HT1080 (cell line): ENCODE measurements at regions not wholly inside any gene's neighbourhood (a gene's known extent, or its start where the extent isn't known, plus 50 kb on each side); places are given as distances from the start of the nearest gene placed in this dataset.
"Not testable (repeated sequence)": the region's sequence is repeated elsewhere in the genome, so short reads cannot be mapped to it uniquely, and the experiment has no call there.

Experiments used
- DNase-seq: peaks from one replicate; pipeline ENCODE4 v3.0.0-alpha.2; 2015; ENCODE audit warnings: low read depth

DNA sequence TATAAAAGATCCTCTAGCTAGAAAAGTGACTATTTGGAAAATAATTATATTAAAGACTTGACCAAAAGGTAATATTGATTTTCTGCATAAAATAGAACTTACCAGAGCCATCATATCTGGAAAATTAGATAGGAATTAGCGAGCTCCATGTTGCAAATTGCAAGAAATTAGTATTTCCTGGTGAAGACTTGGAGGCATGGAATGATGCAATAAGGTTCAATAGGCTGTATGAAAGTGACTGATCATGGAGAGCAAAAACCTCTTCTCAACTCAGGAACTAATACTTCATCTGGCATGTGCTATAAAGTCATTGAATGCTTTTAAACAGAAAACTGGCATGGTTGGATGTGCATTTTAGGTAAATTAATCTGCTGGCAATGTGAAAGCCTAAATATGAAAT lies 66.3 kb upstream of the UFM1 start:
- DNase-seq = no peak

DNA sequence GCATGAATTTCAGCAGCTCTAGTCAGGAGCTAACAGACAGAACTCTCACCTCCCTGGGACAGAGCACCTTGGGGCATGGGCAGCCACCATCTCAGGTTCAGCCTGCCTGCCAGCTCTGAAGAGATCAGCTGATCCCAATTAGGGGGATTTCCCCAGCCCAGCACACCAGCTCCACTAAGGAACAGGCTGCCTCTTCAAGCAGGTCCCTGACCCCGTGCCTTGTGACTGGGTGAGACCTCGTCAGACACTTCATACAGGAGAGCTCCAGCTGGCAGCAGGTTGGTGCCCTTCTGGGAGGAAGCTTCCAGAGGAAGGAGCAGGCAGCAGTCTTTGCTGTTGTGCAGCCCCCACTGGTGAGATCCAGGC lies 84.5 kb upstream of the UFM1 start:
- DNase-seq = no peak

DNA sequence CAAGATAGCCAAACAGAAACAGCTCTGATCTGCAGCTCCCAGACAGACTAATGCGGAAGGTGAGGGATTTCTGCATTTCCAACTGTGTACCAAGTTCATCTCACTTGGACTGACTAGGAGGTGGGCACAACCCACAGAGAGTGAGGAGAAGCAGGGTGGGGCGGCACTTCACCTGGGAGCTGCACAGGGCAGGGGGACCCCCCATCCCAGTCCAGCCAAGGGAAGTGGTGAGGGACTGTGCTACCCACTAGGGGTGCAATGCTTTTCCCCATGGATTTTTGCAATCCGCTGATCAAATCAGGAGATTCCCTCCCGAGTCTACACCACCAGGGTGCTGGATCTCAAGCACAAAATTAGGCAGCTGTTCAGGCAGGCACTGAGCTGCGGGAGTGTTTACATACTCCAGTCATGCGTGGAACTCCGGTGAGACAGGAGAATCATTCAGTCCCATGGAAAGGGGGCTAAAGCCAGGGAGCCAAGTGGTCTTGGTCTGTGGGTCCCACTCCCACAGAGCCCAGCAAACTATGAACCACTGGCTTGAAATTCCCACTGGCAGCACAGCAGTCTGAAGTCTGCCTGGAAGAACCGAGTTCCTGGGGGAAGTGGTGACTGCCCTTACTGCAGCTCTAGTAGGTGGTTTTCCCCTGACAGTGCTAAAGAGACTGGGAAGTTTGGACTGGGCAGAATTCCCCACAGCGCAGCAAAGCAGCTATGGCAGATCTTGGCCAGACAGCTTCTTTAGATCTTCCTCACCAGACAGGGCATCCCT lies 85.1 kb upstream of the UFM1 start:
- DNase-seq = no peak

DNA sequence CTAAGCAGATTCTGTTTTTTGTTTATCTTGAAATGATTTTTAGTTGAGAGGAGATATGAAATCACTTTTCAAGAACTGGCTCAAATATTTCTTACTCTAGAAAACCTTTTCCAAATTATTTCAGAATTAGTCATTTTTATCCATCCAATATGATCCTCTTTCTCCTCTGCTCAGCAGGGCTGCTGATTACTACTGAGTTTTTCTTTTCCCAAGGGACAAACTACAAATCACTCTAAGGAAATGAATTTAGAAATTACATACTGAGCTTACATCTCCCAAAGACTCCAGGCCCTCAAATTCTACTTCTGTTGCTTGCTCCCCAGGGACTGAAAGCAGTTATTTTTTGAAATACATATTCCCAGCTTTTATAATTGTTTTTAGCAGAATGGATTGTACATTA lies 87.4 kb upstream of the UFM1 start:
- DNase-seq = no peak

DNA sequence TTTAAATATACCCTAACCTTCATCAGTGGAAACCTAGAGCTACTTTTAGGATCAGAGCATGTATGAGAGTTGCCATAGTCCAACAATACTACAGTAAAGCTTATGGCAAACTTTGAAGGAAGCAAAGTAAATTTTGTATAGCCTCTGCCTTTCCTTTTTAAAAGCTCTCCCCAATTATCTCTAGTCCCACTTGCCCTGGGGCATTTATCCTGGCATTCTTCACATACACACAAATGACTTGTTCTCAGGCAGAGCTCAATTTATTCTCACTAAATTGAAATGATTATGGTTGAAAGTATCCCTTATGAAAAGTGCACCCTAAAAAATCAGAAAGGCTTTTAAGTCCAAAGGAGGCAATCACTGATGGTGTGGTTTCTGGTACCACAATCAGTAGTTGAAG lies 94.1 kb upstream of the UFM1 start:
- DNase-seq = no peak

DNA sequence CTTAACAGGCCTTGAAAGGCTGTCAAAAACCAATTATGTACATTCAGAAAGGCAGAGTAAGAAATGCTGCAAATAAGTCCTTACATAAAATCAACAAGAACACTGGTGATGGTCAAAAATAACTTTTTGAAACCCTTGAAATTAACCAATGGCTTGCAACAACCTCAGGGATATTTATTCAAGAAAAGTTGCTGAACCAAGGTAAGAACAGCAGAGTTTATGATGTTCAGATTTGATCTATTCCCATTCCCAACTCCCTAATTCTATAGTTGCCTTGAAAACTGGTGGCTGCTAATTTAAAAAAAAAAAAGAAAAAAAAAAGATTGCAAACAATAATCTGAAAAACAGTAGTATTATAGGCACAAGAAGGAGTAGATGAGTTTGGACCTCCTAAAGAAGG lies 109.8 kb upstream of the UFM1 start:
- DNase-seq = no peak

DNA sequence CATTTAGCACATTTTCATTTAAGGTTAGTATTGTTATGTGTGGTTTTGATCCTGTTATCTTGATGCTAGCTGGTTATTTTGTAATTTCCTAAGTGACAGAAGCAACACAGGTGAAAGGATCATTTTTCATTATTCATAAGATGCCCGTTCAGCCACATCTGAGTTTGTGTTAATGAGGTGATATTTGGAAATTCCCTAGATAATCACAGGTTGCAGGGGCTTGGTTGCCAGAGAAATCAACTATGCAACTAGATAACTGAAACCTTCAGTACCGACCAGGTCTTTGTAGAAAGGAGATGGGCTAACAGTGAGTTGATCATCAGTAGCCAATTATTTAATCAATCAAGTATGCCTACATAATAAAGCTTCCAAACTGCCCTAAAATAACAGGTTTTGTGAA lies 121.3 kb upstream of the UFM1 start:
- no peak for DNase-seq

DNA sequence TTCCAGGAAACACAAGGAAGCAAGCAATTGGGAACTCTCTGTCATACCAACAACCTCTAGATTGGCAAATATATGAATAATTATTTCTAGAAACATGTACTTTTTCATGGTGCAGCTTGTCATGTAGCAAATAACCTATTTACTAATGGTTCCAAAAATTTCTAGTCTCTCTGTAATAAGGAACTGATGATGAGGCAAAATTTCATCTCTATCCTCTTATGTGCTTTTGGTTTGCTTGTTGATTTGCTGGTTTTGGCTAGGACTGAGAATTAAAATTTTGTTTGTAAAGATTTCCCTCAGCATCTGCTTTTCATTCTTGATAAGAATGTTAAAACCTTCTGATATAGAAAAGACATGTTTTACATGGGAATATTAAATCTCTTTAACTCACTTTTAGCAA lies 123.2 kb upstream of the UFM1 start:
- no peak for DNase-seq

DNA sequence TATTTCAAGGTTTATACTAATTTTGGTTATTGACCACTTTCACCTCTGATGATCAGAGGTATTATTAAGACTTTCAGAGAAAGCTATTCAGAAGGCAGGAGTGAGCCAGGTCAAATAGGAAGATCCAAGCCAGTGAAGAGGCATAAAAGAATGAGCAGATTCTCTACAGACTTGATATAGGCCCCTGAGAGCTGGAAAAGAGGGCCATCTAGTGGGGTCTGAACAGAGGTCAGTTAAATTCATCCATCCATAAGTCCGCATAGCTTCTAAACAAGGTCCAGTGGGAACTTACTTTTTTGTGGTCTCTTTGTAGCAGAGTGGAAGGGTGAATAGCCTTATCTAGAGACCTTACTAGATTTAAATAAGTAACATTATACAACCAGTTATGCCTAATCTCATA lies 126.6 kb upstream of the UFM1 start:
- DNase-seq = peak; percentile 24

DNA sequence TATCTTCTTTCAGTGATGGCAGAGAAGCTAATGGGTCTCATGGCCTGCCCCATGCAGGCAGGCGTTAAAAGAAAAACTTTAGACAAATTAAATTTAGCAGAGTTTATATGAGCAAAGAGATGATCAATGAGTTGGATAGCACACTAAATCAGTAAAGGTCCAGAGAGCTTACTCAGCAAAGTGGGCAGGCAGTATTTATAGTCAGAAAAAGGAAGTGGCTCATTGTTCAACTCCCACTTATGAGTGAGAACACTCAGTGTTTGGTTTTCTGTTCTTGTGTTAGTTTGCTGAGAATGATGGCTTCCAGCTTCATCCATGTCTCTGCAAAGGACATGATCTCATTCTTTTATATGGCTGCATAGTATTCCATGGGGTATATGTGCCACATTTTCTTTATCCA lies 128.5 kb upstream of the UFM1 start:
- not testable (repeated sequence) for DNase-seq

DNA sequence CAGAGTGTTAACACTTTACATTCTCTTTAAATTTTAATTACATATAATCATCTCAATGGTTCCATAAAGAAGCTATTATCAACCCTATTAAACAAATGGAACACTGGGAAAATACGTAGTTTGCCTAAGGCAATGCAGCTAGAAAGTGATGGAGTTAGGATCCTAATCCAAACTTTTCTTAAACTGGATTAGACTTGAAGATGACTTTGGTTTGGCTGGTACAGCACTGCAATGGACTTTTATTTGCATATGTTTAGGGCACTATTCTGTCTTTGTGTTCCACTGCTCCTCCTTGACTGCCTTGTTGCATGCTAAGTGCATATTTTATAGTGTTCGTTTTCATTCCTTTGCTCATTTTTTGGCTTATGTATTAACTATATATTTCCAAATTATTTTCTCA lies 133.5 kb upstream of the UFM1 start:
- DNase-seq = no peak

DNA sequence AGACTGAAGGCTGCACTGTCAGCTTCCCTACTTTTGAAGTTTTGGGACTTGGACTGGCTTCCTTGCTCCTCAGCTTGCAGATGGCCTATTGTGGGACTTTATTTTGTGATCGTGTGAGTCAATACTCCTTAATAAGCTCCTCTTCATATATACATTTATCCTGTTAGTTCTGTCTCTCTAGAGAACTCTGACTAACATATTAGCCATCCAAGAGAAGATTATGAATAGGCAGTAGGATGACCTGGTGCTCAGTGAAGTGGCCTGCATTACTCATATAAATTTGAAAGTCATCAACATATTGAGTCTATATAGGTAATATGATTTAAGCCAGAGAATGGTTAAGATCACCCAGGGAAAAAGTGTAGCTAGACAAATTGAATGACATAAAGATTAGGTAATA lies 136.3 kb upstream of the UFM1 start:
- DNase-seq = peak; percentile 63

DNA sequence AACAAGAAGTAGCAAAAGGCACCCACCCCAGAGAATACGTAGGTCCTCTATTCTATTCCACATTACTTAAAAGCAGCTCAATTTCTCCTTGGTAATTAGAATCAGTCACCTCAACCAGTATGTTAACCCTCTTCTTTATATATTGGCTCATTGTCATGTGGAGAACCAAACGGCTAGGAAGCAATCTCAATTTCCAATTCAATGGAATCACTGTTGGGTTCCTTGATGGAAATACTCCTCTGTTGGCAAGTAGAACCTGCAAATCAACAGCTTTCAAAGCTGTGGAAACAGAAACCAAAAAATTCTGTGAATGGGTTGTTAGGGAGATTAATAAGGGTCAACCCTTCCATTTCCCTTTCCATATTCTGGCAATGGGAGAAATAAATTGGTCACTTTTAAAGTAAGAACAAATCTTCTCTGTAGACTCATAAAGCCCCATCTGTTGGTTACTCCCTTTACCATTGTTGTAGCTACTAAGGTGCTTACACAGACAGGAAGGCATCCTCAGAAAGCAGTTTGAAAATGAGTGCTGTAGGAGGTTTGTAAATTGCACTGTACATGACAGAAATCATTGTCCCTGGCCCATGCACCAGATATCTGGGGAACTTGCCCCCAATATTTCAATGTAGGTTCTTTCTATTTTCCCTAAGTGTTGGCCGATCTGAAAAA lies 138.6 kb upstream of the UFM1 start:
- no peak for DNase-seq

DNA sequence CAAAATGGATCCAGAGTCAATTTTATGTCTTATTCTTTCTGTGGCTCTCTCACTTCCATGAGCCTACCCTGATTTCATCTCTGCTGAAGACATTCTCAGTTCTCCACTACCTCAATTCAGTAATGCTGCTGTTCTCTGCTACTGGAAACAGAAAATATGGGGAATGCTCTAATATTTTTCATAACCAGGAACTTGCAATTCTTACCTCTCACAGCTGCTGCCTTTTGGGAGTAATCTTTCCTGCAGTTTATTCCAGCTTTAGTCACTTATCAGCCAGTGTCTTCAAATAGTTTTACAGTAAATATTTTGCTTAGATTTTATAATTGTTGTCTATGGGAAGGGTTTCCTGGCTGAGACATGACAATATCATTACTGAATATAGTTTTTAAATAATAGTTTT lies 145.1 kb upstream of the UFM1 start:
- DNase-seq = no peak

DNA sequence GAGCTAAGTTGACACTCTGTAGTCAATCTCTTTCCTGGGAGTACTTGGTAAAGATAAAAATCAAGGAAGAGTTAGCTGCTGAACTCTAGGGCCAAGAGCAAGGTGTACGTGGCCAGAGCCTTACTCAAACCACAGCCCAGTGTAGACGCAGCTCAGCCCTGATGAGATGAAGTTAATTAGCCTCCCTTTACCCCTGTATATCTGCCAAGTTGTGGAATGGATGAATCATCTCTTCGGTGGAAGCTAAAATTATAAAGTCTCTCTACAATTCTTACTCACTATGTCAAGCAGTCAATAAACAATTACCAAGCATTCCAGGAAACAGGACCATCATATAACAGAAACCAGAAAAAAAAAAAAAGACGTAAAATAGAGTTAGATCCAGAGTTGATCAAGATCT lies 146.9 kb upstream of the UFM1 start:
- DNase-seq = peak; percentile 80

DNA sequence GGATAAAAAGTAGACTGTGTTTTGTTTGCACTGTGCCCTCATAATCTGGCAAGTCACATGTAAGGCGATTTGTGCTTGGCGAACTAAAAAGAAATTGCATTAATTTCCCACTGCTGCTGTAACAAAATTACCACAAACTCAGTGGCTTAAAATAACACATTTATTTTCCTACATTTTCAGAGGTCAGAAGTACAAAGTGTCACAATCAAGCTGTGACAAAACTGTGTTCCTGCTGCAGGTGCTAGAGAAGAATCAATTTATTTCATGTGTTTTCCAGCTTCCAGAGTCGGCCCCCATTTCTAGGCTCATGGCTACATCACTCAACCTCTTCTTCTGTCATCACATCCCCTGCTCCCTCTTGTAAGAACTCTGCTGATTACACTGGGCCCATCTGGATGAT lies 158.6 kb upstream of the UFM1 start:
- DNase-seq = no peak

DNA sequence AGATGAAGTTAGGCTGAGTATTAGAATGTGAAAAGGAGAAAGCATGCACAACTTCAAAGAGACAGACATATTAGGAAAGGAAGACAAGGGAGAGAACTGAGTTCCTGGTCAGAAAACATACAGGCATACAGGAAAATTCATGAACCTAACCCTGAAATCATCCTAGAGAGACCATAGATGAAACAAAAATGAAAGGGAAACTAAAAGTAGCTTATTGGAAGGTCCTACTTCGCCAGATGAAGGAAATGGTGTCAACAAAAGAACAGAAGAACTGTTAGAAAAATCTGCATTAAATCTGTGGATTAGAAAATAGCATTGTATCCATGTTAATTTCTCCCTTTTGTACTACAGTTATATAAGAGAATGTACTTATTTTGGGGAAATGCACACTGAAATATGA lies 169.0 kb upstream of the UFM1 start:
- DNase-seq = peak; percentile 14

DNA sequence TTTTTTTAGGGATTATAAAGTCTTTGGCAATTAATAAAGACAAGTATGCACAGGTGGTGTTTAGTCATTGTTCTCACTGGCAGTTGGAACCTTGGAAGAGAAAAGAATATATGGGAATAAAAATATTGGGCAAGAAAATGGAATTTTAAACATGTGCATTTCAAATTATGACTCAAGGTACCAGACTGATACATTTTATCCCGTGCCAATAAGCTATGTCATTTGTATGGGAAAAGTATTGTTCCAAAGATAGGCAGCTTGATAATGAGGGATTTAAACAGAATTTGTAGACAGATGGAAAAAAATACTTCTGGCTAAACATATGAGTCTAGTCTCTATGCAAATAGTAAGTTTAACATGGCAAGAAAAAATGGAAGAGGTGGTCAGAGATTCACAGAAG lies 169.5 kb upstream of the UFM1 start:
- peak; percentile 49 for DNase-seq

DNA sequence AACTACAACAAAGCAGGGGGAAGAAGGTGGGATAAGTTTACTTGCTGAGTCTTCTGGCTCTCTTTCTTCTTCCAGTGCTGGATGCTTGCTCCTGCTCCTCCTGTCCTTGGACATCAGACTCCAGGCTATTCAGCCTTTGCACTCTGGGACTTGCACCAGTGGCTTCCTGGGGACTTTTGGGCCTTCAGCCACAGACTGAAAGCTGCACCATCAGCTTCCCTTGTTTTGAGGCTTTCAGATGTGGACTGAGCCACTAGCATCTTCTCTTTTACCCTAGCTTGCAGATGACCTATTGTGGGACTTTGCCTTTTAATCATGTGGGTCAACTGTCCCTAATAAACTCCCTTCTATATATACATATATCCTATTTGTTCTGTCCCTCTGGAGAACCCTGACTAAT lies 173.0 kb upstream of the UFM1 start:
- DNase-seq = no peak

DNA sequence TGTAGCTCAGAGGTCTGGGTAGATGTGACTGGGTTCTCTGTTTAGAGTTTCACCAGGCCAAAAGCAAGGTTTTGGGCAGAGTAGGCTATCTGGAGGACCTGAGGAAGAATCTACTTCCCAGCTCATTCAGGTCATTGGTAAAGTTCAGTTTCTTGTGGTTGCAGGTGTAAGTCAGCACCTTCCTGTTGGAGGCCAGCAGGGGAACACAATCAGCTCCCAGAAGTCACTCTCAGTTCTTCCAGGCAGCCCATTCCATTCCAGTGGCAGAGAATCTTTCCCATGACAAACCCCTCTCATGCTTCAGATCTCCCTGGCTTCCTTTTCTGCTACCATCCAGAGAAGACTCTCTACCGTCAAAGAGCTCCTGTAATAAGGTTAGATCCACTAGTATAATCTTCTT lies 176.2 kb upstream of the UFM1 start:
- DNase-seq = no peak

DNA sequence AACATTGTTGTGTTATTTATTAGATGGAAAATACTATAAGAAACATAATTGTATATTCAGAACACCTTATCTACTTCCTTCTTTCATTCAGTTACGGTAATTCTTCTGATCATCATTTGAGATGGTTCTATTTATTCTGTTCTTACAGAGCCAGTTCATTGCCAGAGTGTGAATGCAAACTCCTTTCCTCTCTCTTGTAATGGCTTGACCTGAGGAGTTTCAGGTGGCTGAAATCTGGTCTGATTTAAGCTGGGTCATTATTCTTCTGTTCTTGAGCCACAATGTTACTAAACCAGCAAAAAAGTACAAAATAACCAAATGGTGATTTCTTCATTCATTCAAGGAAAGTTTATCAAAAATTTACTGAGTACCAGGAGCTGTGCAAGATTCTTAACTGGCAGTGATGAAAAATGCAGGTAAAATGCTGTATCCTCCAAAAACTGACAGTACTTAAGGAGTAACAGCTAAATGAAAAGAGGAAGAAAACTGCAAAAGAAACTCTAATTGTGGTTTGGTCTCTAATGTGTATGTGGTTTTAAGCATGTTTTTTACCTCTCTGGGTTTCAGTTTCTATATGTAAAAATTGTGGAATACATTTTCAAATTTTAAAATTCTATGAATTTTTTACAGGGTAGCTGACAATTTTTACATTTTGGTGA lies 182.4 kb upstream of the UFM1 start:
- DNase-seq = no peak

DNA sequence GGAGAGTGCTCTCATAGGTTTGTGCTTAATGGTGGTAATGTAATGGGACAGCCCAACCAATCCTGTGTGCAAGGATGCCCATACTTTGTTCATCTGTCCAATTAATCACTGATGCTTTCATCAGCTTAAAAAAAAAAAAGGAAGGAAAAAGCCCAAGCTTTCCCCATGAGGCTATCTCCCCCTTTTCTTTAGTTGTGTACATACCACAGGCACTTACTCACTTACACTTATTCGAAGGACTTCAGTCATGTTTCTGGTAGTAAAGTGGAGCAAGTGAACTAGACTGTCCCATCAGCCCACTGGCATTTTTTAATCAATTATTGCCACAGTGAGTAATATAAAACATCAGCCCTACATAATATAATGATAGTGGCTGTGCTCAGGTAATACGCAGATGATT lies 183.5 kb upstream of the UFM1 start:
- peak; percentile 20 for DNase-seq

DNA sequence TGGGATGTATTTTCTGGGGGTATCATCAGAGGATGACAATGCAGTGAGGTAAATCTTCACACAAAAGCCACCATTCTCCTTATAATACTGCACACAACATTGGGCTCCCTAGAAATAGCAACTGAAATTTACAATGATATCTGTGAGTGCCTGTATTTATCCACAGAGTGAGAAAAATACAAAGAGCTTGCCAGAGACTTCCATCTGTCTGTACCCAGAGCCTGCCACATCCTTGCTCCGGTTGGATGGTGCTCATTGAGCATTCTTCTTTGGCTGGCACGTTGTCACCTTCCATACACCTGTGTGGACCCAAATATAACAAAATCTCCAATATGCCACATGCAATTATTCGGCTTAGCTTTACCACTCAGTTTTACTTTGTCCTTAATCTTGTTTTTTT lies 189.5 kb upstream of the UFM1 start:
- no peak for DNase-seq
